ENCODE measurements at regions not wholly inside any gene's neighbourhood (a gene's known extent, or its start where the extent isn't known, plus 50 kb on each side); places are given as distances from the start of the nearest gene placed in this dataset.
"Not testable (repeated sequence)": the region's sequence is repeated elsewhere in the genome, so short reads cannot be mapped to it uniquely, and the experiment has no call there.

GRCh38 chr7:118938845-118939244 is 714.3 kb downstream of the ANKRD7 start:
- no peak for DNase-seq (ENCODE audit: low read depth)

DNA sequence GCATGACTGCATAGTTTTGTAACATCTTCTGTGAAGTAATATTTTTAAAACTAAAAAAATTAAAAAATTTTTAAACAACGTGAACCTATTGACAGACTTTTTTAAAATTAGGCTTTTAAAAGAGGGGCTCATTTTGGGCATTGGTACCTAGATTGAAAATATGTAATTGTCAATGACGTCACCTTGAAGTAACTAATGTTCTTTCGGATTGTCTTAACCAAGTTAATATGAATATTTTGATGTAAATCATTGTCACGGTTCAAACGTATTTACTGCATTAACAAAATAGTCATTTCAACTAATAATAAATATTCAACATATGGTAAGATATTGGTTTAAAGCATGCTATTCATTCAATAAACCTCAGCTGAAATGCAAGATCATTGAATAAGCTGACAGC is 719.8 kb downstream of the ANKRD7 start:
- DNase-seq (ENCODE audit: low read depth): no peak

GRCh38 chr7:118945911-118946682 is 721.6 kb downstream of the ANKRD7 start:
- DNase-seq (ENCODE audit: low read depth): no peak

GRCh38 chr7:118948508-118948907 is 724.0 kb downstream of the ANKRD7 start:
- no peak for DNase-seq (ENCODE audit: low read depth)

DNA sequence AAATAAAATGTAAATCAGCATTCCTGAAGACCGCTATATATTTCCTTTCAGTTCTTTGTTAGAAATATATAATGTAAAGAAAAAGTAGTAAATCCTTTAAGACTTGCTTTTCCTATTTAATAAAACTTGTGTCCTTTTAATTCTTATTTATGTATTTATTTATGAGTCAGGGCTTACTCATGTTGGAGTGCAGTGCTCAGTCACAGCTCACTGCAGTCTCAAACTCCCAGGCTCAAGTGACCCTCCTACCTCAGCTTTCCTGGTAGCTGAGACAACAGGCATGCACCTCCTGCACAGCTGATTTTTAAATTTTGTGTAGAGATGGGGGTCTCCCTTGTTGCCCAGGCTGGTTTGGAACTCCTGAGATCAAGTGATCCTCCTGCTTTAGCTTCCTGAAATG is 724.5 kb downstream of the ANKRD7 start:
- DNase-seq (ENCODE audit: low read depth): peak; percentile 2

DNA sequence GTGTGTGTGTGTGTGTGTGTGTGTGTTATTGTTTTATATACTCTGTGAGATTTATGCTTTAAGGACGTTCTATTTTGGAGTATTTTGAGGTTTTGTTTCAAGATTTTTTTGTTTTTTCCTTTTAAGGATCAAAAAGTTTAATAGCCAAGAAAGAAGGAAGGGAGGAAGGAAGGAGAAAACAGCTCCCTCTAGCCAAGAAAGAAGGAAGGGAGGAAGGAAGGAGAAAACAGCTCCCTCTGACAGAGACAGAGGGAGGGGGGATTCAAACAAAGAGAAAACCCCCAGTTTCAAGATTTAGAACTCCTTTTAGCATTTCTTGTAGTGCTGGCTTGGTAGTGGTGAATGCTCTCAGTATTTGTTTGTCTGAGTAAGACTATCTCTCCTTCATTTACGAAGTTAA is 731.8 kb downstream of the ANKRD7 start:
- not testable (repeated sequence) for DNase-seq (ENCODE audit: low read depth)

GRCh38 chr7:118969370-118969769 is 744.9 kb downstream of the ANKRD7 start:
- DNase-seq (ENCODE audit: low read depth): no peak

DNA sequence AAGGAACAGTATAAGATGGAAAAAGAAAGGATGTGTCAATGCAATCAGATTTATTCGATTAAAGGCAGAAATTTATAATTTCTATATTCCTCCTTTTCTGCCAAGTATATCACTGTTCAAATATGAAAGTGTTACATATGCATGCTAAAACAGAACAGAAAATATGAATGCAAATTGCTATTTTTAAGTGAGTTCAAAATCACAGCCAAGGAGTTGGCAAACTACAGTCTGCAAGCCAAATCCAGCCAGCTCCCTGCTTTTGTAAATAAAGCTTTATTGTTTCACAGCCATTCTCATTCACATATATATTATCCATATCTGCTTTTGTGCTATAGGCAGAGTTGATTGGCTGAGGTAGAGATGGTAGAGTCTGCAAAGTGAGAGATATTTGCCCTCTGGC is 747.2 kb downstream of the ANKRD7 start:
- DNase-seq (ENCODE audit: low read depth): no peak

DNA sequence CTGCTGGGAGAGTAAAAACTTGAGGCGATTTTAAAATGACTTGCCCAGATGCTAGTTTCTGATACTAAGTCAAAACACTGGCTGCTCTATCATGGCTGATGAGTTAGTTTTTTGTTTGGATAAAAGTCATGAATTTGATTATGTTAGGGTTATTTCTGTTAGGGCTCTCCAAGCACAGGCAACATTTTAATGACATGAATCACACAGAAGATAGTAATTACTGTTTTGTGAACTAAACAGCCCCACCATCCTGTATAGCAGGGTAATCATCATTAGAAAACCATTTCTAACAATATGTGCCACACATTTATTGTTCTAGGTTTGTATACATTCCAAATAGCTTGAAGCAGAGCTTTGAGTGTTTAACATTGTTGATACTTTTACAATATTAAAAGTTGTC is 750.3 kb downstream of the ANKRD7 start:
- DNase-seq (ENCODE audit: low read depth): no peak

- peak; percentile 36 for DNase-seq (ENCODE audit: low read depth)
Observed at GRCh38 chr7:118995350-118995749, 770.8 kb downstream of the ANKRD7 start.

GRCh38 chr7:119007236-119007635 is 782.7 kb downstream of the ANKRD7 start:
- no peak for DNase-seq (ENCODE audit: low read depth)

- no peak for DNase-seq (ENCODE audit: low read depth)
Observed at GRCh38 chr7:119010635-119011034, 786.1 kb downstream of the ANKRD7 start.

DNA sequence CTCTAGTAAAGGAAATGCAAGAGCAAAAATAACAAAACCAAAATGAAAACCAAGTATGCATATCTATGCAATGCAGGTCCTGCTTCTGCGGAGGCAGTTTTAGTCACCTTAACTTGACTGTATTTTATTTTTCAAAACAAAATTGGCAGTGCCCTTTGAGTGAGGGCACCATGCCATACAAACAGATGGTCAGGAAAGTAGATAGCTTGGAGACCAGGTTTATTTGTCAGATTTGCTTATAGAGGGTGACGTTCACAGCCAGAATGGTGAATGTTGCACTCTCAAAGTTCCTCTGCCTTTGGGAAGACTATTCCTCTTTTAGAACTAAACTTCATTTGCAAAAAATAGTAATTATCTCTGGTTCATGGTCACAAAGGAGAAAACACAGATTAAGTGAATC is 801.9 kb downstream of the ANKRD7 start:
- DNase-seq (ENCODE audit: low read depth): no peak

- no peak for DNase-seq (ENCODE audit: low read depth)
Observed at GRCh38 chr7:119028736-119029135, 804.2 kb downstream of the ANKRD7 start.

DNA sequence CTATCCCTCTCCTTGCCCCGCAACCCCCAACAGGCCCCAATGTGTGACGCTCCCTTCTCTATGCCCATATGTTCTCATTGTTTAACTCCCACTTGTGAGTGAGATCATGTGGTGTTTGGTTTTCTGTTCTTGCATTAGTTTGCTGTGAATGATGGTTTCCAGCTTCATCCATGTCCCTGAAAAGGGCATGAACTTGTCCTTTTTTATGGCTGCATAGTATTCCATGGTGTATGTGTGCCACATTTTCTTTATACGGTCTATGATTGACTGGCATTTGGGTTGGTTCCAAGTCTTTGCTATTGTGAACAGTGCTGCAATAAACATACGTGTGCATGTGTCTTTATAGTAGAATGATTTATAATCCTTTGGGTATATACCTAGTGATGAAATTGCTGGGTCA is 807.6 kb downstream of the ANKRD7 start:
- not testable (repeated sequence) for DNase-seq (ENCODE audit: low read depth)

DNA sequence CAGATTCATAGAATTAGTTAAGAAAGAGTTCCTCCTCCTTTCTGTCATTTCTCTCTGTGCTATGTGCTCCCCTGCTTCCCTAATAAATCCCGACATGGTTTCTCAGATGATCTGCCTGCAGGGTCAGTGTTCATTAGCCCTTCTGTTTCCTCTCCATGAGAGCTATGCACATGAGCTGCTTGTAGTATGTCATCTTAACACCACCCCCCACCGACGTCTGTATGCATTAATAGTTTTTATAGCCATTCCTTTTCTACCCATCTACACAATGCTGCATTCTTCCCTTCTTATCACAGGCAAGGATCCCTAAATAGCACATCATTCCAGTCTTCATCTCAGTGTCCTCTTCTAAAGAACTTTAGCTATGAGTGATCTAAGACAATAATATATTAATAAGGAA is 809.1 kb downstream of the ANKRD7 start:
- DNase-seq (ENCODE audit: low read depth): no peak

DNA sequence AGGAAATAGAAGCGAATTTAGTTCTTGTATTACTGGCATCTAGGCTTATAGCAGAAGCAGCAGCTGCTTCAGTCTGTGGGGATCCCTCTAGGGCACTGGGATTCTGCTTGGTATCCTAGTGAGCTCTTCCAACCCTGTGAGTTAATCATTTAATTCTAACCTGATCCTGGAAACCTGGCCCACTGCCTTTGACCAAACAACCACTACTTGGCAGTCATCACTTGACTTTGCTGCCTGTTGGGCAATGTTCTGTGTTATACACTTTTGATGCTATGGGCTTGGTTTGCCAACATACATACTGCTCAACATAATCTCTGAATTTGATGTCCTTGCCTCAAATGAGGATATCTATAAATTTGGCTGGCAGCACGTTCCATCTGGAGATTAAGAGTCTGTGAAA is 813.4 kb downstream of the ANKRD7 start:
- DNase-seq (ENCODE audit: low read depth): no peak

- DNase-seq (ENCODE audit: low read depth): no peak
Observed at GRCh38 chr7:119046068-119046467, 821.6 kb downstream of the ANKRD7 start.

- no peak for DNase-seq (ENCODE audit: low read depth)
Observed at GRCh38 chr7:119065966-119066365, 841.5 kb downstream of the ANKRD7 start.

- no peak for DNase-seq (ENCODE audit: low read depth)
Observed at GRCh38 chr7:119086026-119086425, 861.5 kb downstream of the ANKRD7 start.

DNA sequence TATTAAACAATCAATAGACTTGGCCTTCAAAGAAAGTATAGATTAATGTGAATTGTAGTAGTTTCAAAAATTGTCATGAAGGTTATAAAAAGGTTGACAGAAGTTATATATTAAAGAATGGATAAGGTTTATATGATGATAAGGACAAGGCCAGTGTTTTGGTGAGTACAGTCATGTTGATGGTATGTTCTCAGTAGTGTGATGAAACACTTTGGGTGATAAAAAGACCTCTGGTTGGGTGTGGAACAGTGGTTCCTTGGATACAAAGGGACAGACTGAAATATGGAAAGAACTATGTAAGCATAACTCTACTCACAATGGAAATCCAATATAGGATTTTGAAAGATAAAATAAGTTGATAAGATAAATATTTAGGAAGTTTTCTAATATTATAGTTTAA is 866.3 kb downstream of the ANKRD7 start:
- peak; percentile 13 for DNase-seq (ENCODE audit: low read depth)

GRCh38 chr7:119096683-119097082 is 872.2 kb downstream of the ANKRD7 start:
- DNase-seq (ENCODE audit: low read depth): no peak

DNA sequence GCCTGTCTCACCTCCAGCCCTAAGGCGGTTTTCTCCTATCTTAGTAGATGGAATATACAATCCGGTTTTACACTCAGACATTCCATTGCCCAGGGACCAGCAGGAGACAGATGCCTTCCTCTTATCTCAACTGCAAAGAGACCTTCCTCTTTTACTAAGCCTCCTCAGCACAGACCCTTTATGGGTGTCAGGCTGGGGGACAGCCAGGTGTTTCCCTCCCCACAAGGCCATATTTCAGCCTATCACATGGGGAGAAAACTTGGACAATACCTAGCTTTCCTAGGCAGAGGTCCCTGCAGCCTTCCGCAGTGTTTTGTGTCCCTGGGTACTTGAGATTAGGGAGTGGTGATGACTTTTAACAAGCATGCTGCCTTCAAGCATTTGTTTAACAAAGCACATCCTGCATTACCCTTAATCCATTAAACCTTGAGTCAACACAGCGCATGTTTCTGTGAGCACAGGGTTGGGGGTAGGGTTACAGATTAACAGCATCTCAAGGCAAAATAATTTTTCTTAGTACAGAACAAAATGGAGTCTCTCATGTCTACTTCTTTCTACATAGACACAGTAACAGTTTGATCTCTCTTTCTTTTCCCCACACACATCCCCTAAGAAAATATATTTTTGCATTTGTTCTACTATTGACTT is 876.2 kb downstream of the ANKRD7 start:
- DNase-seq (ENCODE audit: low read depth): not testable (repeated sequence)

GRCh38 chr7:119102291-119102690 is 877.8 kb downstream of the ANKRD7 start:
- DNase-seq (ENCODE audit: low read depth): no peak

All from HS-5 (cell line).